ENCODE measurements at regions not wholly inside any gene's neighbourhood (a gene's known extent, or its start where the extent isn't known, plus 50 kb on each side); places are given as distances from the start of the nearest gene placed in this dataset.

DNA sequence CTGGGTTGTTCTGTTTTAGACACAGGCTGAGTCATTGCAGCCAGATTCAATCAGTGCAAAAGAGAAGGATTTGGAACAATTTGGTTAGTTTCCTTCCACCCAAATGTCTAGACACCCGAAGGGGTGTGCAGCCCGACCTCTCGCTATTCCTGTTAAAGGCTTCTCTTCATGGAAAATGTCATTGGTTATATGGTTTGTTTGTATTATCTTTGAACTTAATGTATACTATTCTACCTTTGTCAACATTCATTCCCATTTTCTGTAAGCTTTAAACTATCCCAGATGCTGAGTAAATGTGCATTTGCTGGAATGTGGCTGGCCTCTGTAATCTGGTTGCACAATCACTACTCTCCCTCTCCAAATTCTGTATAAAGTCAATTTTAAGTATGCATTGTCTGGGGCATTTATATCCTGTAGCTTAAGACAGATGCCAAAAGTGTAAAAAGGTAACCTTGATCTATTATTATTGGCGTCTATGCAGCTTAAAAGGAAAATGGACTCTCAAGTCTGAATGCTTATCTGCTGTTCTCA lies 80.4 kb upstream of the RND3 start:
- H3K9ac ChIP-seq (ENCODE audit: low read length in 5 of 5), result no peak overlapping the region
- no peaks in the 10 kb centered on the region for H3K27me3 ChIP-seq (ENCODE audit: control insufficient read depth in 5 of 5, insufficient read depth in 4 of 5, low read length in 5 of 5)
- H3K27ac ChIP-seq (ENCODE audit: low read depth, low read length), result no peak overlapping the region
- H3K4me3 ChIP-seq (ENCODE audit: low read depth in 1 of 5, low read length in 5 of 5), result no peak overlapping the region
- peaks cover 0 to 37% (median 23%) of the 10 kb centered on the region in 5 donors for H3K4me1 ChIP-seq (ENCODE audit: control insufficient read depth in 5 of 5, insufficient read depth in 5 of 5, low read length in 5 of 5)
- no peaks in the 10 kb centered on the region for H3K9me3 ChIP-seq (ENCODE audit: control insufficient read depth in 5 of 5, low read length in 5 of 5)
- no peaks in the 10 kb centered on the region for H3K36me3 ChIP-seq (ENCODE audit: control insufficient read depth in 5 of 5, insufficient read depth in 5 of 5, low read length in 5 of 5)

DNA sequence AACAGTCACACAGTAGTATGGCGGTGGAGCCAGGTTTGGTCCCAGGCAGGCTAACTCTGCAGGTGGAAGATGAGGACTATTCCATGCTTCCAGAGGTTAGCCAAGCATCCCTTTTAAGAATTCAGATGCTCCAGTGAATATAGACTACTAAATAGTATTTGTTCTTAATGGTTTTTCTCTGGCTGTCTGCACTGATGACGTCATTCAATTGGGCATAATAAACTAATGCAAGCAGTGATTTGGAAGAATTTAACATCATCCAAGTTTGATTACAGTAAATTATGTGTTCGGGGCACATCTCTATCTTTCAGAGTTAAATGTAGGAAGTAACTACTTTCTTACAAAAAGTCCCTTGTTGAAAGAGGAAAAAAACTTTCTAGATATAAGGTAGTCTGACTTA lies 78.8 kb upstream of the RND3 start:
- H3K9me3 ChIP-seq (ENCODE audit: control insufficient read depth in 5 of 5, low read length in 5 of 5), result no peaks in the 10 kb centered on the region
- H3K27me3 ChIP-seq (ENCODE audit: control insufficient read depth in 5 of 5, insufficient read depth in 4 of 5, low read length in 5 of 5), result no peaks in the 10 kb centered on the region
- H3K36me3 ChIP-seq (ENCODE audit: control insufficient read depth in 5 of 5, insufficient read depth in 5 of 5, low read length in 5 of 5), result no peaks in the 10 kb centered on the region
- peaks cover 0 to 29% (median 20%) of the 10 kb centered on the region in 5 donors for H3K4me1 ChIP-seq (ENCODE audit: control insufficient read depth in 5 of 5, insufficient read depth in 5 of 5, low read length in 5 of 5)
- no peak overlapping the region for H3K9ac ChIP-seq (ENCODE audit: low read length in 5 of 5)
- H3K4me3 ChIP-seq (ENCODE audit: low read depth in 1 of 5, low read length in 5 of 5), result no peak overlapping the region
- no peak overlapping the region for H3K27ac ChIP-seq (ENCODE audit: low read depth, low read length)

DNA sequence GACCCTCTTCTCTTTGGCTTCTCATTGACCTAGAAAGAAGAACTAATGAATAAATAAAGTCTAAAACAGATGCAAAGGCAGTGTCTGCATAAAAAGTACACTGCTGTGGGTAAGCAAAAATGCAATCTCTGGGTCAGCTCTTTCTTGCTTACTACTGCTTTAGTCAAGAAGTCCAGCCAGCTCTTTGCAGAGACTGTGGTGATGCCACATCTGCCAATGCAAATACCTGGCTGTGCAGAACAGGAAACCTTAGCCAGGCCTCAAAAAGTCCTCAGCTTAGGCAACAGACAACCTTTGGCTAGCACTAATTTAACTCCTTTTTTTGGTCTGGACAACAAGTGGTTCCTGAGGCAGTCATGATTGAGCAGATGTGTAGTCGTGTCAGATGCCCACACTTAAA lies 73.6 kb upstream of the RND3 start:
- H3K9me3 ChIP-seq (ENCODE audit: control insufficient read depth in 5 of 5, low read length in 5 of 5), result no peaks in the 10 kb centered on the region
- H3K27me3 ChIP-seq (ENCODE audit: control insufficient read depth in 5 of 5, insufficient read depth in 4 of 5, low read length in 5 of 5), result no peaks in the 10 kb centered on the region
- no peaks in the 10 kb centered on the region for H3K4me1 ChIP-seq (ENCODE audit: control insufficient read depth in 5 of 5, insufficient read depth in 5 of 5, low read length in 5 of 5)
- H3K36me3 ChIP-seq (ENCODE audit: control insufficient read depth in 5 of 5, insufficient read depth in 5 of 5, low read length in 5 of 5), result no peaks in the 10 kb centered on the region
- H3K27ac ChIP-seq (ENCODE audit: low read depth, low read length), result no peak overlapping the region
- no peak overlapping the region for H3K4me3 ChIP-seq (ENCODE audit: low read depth in 1 of 5, low read length in 5 of 5)
- H3K9ac ChIP-seq (ENCODE audit: low read length in 5 of 5), result no peak overlapping the region

DNA sequence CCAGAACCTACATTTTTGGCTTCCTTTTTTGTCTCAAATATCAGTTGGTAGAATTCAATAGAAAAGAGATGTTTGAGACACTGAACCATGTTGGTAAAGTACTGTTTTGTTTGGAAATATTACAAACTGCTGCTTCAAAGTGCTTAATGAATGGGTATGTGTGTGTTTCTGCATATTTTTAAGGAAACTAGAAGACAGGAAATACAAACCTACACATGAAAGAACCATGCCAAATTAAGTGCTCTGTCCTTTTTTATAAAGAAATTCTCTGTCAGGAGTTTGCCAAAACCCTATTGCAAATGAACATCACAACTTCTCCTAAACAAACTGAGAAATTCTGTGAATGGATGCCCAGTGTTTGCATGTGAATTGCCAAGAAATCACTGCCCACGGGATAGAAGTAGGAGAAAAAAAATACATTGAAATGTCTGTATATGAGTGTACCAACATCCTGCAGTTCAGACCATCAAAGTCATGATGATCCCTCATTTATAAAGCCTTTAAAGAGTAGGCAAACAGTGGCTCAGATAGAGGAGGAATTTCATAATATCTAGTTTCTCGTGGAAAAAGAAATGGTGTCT lies 69.6 kb upstream of the RND3 start:
- H3K36me3 ChIP-seq (ENCODE audit: control insufficient read depth in 5 of 5, insufficient read depth in 5 of 5, low read length in 5 of 5), result no peaks in the 10 kb centered on the region
- H3K9ac ChIP-seq (ENCODE audit: low read length in 5 of 5), result no peak overlapping the region
- no peak overlapping the region for H3K27ac ChIP-seq (ENCODE audit: low read depth, low read length)
- H3K4me3 ChIP-seq (ENCODE audit: low read depth in 1 of 5, low read length in 5 of 5), result no peak overlapping the region
- no peaks in the 10 kb centered on the region for H3K27me3 ChIP-seq (ENCODE audit: control insufficient read depth in 5 of 5, insufficient read depth in 4 of 5, low read length in 5 of 5)
- H3K4me1 ChIP-seq (ENCODE audit: control insufficient read depth in 5 of 5, insufficient read depth in 5 of 5, low read length in 5 of 5), result peaks cover 0 to 11% (median 8%) of the 10 kb centered on the region in 5 donors
- H3K9me3 ChIP-seq (ENCODE audit: control insufficient read depth in 5 of 5, low read length in 5 of 5), result no peaks in the 10 kb centered on the region

DNA sequence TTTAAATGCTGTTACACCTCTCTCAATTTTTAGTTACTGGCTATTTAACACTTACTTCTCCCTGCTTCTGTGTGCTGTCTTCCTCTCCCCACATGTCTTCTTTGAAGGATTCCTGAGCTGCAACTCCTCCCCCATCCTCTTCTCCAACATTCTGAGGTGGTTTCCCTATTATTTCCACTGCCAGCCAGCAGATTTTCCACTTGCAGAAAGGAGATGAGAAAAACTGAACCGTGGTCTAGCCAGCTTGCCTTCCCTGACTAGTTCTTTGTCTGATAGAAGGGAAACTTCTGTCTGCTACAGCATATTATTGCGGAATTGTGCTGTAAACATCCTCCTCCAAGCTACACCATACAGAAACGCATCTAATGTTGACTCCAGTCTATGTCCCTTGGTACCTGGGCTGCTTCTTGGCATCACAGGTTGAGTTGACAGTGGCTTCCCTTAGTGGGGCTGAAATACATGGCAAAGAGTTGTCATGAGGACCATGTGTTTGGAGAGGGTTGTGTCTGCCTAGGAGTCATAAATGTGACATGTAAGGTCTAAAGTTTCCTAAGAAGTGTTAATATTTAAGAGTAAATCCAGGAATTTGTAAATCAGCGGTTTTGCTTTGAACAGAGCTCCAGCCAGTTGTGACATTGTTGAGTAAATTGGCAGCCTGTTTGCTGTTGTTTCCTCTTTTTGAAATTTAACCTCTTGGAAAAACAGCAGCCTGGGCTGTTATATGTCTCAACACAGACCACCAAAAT lies 68.3 kb upstream of the RND3 start:
- no peak overlapping the region for H3K4me3 ChIP-seq (ENCODE audit: low read depth in 1 of 5, low read length in 5 of 5)
- no peak overlapping the region for H3K27ac ChIP-seq (ENCODE audit: low read depth, low read length)
- H3K4me1 ChIP-seq (ENCODE audit: control insufficient read depth in 5 of 5, insufficient read depth in 5 of 5, low read length in 5 of 5), result peaks cover 0 to 15% (median 12%) of the 10 kb centered on the region in 5 donors
- no peaks in the 10 kb centered on the region for H3K9me3 ChIP-seq (ENCODE audit: control insufficient read depth in 5 of 5, low read length in 5 of 5)
- no peak overlapping the region for H3K9ac ChIP-seq (ENCODE audit: low read length in 5 of 5)
- no peaks in the 10 kb centered on the region for H3K27me3 ChIP-seq (ENCODE audit: control insufficient read depth in 5 of 5, insufficient read depth in 4 of 5, low read length in 5 of 5)
- no peaks in the 10 kb centered on the region for H3K36me3 ChIP-seq (ENCODE audit: control insufficient read depth in 5 of 5, insufficient read depth in 5 of 5, low read length in 5 of 5)

DNA sequence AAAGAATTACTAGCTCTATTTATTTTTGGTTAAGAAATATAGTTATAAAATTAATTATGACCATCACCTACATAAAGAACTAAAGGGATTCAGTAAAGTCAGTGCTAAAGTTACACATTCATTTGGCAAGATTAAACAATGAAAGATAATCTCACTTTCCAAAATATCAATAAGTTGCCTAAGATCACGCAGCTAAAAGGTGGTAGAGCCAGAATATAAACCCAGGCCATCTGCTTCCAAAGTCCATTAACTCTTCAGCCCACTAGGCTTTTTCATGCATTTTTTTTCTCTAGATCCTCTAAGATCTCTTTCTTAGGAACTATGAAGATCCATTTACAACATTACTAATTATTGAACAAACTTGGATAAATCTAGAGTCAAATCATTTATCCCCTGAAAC lies 66.6 kb upstream of the RND3 start:
- H3K27me3 ChIP-seq (ENCODE audit: control insufficient read depth in 5 of 5, insufficient read depth in 4 of 5, low read length in 5 of 5), result no peaks in the 10 kb centered on the region
- no peaks in the 10 kb centered on the region for H3K36me3 ChIP-seq (ENCODE audit: control insufficient read depth in 5 of 5, insufficient read depth in 5 of 5, low read length in 5 of 5)
- no peak overlapping the region for H3K9ac ChIP-seq (ENCODE audit: low read length in 5 of 5)
- H3K4me3 ChIP-seq (ENCODE audit: low read depth in 1 of 5, low read length in 5 of 5), result no peak overlapping the region
- H3K9me3 ChIP-seq (ENCODE audit: control insufficient read depth in 5 of 5, low read length in 5 of 5), result no peaks in the 10 kb centered on the region
- H3K4me1 ChIP-seq (ENCODE audit: control insufficient read depth in 5 of 5, insufficient read depth in 5 of 5, low read length in 5 of 5), result peaks cover 0 to 15% (median 12%) of the 10 kb centered on the region in 5 donors
- H3K27ac ChIP-seq (ENCODE audit: low read depth, low read length), result no peak overlapping the region

DNA sequence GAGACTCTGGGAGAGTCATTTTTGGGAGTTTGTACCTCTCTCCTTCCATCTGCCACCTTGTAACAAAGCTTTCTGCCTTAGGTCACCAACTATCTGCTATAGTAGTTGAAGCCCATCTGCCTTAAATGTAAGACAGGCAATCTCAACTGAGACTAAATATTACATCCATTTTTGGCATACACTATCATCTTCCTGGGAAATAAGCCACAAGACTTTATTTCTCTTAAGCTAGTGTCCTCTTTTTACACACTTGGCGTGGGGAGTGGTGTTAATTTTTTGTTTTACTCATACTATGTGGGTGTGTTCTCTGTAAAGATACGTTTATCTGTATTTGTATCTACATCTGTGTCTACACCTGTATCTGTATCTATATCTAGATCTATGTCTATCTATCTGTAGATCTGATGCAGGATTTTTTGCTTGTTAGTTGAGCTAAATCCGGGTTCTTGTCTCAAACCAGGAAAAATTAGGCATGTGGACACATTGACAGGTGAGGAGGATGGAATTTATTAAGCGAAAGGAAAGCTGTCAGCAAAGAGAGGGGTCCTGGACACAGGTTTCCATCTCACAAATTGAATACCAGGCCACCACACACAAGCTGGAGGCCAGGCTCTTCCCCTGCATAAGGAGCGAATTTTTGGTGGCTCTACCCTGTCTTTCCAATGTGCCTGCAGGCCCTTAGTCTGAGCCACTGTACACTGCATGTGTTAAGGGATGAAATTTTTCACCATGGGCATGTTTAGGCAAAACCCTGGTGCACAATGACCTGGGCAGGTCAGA lies 64.8 kb upstream of the RND3 start:
- Histone ChIP-seq H3K27me3 (ENCODE audit: control insufficient read depth in 5 of 5, insufficient read depth in 4 of 5, low read length in 5 of 5) (no peaks in the 10 kb centered on the region), H3K4me3 (ENCODE audit: low read depth in 1 of 5, low read length in 5 of 5) (no peak overlapping the region), H3K4me1 (ENCODE audit: control insufficient read depth in 5 of 5, insufficient read depth in 5 of 5, low read length in 5 of 5) (peaks cover 0 to 15% (median 12%) of the 10 kb centered on the region in 5 donors), H3K36me3 (ENCODE audit: control insufficient read depth in 5 of 5, insufficient read depth in 5 of 5, low read length in 5 of 5) (no peaks in the 10 kb centered on the region), H3K27ac (ENCODE audit: low read depth, low read length) (no peak overlapping the region), H3K9me3 (ENCODE audit: control insufficient read depth in 5 of 5, low read length in 5 of 5) (no peaks in the 10 kb centered on the region), H3K9ac (ENCODE audit: low read length in 5 of 5) (no peak overlapping the region)

DNA sequence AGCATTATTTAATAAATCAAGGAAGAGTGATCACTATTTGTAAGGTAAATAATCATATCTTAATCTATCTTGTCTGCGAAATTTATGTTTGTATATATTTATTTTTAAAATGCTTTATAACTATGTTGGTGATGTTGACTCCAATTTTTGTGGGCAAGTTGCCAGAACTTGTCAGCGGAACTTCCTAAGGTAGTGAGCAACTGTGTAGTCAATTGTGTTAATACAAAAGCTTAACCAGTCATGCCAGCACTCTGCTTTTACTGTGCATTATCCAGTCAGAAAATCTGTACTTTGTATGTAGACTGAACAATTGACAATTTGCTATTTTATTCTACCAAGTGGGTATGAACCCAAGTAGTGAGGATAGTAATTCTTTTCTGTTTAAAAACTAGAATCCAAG lies 61.9 kb upstream of the RND3 start:
- Histone ChIP-seq H3K9me3 (ENCODE audit: control insufficient read depth in 5 of 5, low read length in 5 of 5) (no peaks in the 10 kb centered on the region), H3K27me3 (ENCODE audit: control insufficient read depth in 5 of 5, insufficient read depth in 4 of 5, low read length in 5 of 5) (no peaks in the 10 kb centered on the region), H3K9ac (ENCODE audit: low read length in 5 of 5) (no peak overlapping the region), H3K36me3 (ENCODE audit: control insufficient read depth in 5 of 5, insufficient read depth in 5 of 5, low read length in 5 of 5) (no peaks in the 10 kb centered on the region), H3K4me1 (ENCODE audit: control insufficient read depth in 5 of 5, insufficient read depth in 5 of 5, low read length in 5 of 5) (peaks cover 0 to 15% (median 12%) of the 10 kb centered on the region in 5 donors), H3K4me3 (ENCODE audit: low read depth in 1 of 5, low read length in 5 of 5) (no peak overlapping the region), H3K27ac (ENCODE audit: low read depth, low read length) (no peak overlapping the region)

DNA sequence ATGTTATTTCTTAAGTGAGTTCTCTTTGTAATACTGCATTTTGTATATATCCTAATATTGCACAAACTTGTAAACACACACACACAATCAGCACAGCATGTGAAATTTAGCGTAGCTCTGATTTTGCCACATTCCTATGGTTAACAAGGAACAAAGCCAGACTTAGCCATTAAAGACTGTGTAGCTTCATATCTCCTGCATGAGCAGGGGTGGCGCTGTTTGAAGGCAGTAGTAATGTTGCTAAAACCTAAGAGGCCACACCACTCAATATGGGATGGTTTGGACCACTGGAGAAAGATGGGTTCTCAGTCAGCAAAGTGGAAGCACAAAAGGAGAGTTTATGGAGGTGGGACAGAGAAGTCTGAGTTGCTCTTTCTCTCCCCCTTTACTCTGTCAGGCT lies 61.1 kb upstream of the RND3 start:
- no peak overlapping the region for H3K27ac ChIP-seq (ENCODE audit: low read depth, low read length)
- H3K27me3 ChIP-seq (ENCODE audit: control insufficient read depth in 5 of 5, insufficient read depth in 4 of 5, low read length in 5 of 5), result no peaks in the 10 kb centered on the region
- no peaks in the 10 kb centered on the region for H3K36me3 ChIP-seq (ENCODE audit: control insufficient read depth in 5 of 5, insufficient read depth in 5 of 5, low read length in 5 of 5)
- H3K9me3 ChIP-seq (ENCODE audit: control insufficient read depth in 5 of 5, low read length in 5 of 5), result no peaks in the 10 kb centered on the region
- H3K4me1 ChIP-seq (ENCODE audit: control insufficient read depth in 5 of 5, insufficient read depth in 5 of 5, low read length in 5 of 5), result peaks cover 0 to 15% (median 12%) of the 10 kb centered on the region in 5 donors
- H3K4me3 ChIP-seq (ENCODE audit: low read depth in 1 of 5, low read length in 5 of 5), result no peak overlapping the region
- no peak overlapping the region for H3K9ac ChIP-seq (ENCODE audit: low read length in 5 of 5)

DNA sequence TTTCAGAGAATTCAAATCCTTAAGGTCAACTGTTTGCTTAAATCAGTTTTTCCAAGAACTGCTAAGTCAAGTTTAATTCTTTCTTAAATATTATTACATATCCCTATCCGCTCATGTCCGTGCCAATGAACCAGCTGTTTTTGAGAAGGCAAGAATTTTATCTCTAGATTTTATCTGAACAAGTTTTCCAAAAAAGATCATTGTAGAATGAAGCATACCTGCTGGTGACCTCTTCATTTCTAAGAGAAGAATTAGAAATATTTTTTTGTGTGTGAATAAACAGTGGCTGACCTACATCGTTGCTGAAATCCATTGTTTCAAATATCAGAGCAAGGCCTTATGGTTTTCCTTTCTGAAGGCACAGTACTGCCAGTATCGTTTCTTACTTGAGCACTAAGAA lies 58.4 kb upstream of the RND3 start:
- no peaks in the 10 kb centered on the region for H3K27me3 ChIP-seq (ENCODE audit: control insufficient read depth in 5 of 5, insufficient read depth in 4 of 5, low read length in 5 of 5)

More for the DNA sequence above, 58.4 kb upstream of the RND3 start:
- Histone ChIP-seq H3K9me3 (ENCODE audit: control insufficient read depth in 5 of 5, low read length in 5 of 5) (no peaks in the 10 kb centered on the region), H3K4me3 (ENCODE audit: low read depth in 1 of 5, low read length in 5 of 5) (no peak overlapping the region), H3K36me3 (ENCODE audit: control insufficient read depth in 5 of 5, insufficient read depth in 5 of 5, low read length in 5 of 5) (no peaks in the 10 kb centered on the region), H3K27ac (ENCODE audit: low read depth, low read length) (no peak overlapping the region), H3K9ac (ENCODE audit: low read length in 5 of 5) (no peak overlapping the region), H3K4me1 (ENCODE audit: control insufficient read depth in 5 of 5, insufficient read depth in 5 of 5, low read length in 5 of 5) (no peaks in the 10 kb centered on the region)
